HG03060 (cell line): ENCODE measurements at regions not wholly inside any gene's neighbourhood (a gene's known extent, or its start where the extent isn't known, plus 50 kb on each side); places are given as distances from the start of the nearest gene placed in this dataset.

Source experiments
- ATAC-seq: cut with Tn5 transposase; IDR thresholded peaks from one replicate; pipeline ENCODE4 v1.9.1; 2021; ENCODE audit warnings: low read depth, moderate number of reproducible peaks; ENCODE audit not compliant: unreplicated experiment

DNA sequence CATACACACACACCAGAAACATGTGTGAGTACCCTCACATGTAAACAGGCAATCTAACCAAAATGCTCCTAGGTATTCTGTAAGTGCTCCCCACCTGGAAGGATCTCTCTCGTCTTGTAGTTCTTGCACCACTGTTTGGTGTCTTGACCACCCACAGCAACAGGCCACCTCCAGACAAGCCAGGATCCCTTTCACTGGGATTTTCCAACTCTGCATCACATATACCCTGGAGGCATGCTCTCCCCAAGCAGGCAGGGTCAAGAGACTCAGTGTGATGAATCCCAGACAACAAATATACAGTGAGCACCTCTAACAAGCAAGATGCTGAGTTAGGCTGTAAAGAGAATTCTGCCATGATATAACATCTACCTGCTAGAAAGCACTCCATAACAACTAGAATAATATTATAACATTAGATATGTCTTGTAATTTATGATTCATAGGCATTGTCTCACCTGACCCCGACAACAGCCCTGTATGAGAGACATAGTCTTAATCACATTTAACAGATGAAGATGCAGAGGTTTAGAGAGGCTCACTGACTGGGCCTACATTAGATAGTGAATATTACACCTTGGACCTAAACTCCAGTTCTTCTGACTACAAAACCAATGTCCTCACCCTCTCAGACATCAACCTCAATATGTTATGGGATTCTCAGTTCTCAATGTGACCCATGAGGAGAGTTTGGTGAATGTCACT lies 76.5 kb upstream of the BCL6 start:
- no peak for ATAC-seq

DNA sequence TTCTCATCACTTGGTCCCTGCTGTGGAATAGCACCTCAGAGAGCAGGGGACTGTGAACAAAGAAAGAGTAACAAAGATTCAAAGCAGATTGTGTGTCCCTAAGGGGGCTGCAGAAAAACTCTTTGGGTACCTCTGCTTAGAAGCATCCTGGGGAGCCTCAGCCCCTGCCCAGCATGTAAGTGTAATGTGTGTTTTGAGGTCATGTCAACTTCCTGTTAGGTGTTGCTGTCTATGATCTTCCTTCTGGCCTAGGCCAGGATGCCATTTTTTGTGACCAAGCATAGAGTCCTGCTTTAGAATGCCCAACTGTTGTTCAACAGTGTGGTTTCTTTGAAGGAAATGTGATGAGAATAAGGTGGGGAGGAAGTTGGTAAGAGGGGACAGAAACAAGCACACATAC lies 77.1 kb upstream of the BCL6 start:
- ATAC-seq = no peak

DNA sequence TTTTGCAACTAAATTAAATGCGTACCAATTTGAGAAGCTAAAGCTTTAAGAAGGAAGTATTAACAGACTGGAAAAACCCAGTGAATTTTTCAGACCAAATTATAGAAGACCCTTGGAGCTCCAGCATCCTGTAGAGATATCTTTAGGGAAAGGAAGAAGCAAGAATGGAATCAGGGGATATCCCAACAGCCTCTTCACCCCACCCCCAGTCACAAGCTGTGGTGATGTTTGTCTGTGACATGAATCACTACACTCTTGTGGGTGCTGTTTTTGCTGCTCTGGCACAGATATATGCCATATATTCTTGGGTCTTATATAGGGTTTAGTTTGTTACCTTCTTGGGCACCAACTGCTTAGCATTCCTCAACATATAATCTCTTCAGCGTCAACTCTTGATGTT lies 78.5 kb upstream of the BCL6 start:
- no peak for ATAC-seq

DNA sequence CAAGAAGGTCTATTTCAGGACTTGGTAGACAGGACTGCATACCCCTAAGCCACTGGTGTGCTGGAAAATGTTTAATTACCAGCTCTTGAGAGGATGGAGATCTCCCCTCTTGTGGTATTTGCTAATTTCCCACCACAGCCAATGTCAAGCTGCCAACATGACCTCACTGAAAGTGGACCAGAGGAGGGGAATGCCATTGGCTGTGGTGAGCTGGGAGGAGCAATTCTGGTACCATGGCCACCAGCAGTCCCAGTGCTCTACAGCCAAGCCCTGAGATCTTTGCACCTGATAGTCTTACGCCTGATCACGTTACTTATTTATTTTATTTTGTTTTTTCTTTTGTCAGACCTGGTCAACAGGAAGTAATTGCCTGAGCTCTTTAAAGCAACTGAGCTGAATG lies 82.5 kb upstream of the BCL6 start:
- no peak for ATAC-seq

DNA sequence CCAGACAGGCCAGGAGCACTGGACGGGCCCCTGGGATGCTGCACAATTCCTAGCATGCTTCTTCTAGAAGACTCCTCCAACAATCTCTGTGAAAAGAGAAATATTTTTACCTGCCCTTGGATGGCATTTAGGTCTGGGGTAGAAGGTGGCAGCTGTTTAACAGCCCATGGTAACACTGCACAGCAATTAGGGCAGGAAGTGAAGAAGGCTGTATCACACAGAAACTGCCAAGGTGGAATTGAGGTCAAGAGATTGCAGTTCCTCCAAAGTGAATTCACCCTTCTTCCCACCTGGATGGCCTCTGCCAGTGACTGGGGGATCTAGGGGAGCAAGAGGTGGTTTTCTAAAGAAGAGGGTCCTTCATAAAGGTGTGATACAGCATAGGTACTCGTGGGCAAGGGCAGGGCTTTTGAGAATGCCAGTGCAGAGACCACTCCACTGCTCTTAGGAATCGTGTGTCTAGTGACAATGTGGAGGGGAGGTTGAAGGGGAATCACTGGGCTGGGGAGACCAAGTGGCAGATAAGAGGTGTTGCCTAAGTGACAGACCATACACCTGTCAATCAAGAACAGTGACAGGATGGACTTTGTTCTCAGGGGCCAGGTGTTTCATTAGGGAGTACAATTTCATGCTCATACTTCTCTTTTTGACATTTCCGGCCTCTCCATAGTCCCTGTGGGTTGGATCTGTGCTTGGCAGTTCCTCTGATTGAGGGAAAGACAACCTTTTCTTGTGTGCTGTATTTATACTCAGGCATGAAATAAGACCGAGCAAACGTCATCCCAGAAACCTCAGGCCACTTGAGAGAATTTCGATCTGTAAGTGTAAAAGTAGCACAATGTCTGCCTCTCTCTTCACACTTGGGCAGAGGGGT lies 83.5 kb upstream of the BCL6 start:
- ATAC-seq = no peak

DNA sequence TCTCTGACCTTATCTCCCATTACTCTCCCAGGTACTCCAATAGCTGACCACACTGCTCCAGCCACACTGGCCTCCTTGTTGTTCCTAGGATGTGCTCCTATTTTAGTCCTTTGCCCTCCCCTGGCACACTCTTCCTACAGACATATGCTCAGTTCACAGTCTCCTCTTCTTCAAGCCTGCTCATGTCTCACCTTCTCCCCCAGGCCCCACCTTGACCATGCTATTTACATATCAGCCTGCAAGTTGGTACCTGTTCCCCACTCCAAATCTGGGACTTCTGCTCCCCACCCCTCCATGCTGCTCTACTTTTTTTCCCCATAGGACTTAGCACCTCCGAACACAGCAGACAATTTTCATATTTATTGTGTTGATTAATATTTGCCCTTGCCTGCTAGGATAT lies 84.9 kb upstream of the BCL6 start:
- ATAC-seq = no peak

DNA sequence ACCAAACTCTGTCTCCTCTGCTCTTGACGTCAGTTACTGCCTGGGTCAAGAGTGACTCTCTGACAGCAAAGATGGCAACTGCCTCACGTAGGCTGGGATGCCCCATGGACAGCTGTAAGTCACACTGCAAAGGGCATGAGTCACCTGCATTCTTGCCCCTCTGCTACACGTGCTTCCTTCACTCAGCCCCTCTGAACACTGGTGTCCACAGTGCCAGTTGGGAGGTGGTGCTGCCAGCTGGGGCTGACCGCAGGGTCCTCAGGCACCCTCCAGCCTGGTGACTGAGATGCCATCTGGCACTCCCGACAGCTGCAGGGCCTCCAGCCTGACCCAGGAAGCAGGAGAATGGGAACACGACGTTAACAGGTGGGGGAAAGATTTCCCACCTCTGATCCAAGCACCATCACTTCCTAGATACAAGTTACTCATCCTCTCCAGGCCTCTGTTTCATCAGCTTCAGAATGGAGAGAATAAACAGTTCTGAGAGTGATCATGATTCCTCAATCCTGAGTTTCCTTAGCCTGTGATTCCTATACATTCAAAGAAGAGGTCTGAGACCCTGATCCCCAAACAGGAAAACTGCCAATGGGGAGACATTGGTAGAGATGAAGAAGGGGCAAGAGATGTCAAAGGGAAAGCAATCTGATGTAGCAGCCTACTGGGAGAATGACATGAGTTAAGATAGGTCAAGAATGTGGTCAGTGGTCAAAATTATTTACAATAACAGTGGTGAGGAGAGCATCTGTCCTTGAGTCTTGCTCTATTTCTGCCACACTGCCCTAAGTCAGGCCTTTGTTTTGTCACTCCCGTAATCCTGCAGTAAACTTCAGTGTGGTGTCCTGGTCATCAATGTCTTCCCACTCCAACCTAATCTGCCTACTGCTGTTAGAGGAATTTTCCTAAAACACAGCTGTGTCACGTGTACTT lies 86.1 kb upstream of the BCL6 start:
- no peak for ATAC-seq

DNA sequence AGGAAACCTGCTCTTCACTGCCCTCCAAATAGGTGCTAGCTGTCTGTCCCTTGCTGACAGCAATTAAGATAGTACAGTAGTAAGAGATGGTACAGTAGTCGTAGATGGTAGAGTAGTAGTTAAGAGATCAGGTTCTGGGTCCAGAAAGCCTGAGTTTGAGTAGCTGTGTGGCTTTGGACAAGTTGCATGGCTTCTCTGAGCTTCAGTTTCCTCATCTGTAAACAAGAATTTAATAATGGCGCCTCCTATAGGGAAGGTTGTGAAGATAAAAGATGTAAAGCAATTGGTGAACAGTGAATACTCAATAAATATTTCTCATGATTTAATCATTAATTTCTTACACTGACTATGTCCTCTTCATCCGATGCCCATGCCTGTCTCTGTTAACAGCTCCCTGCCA lies 86.9 kb upstream of the BCL6 start:
- no peak for ATAC-seq

DNA sequence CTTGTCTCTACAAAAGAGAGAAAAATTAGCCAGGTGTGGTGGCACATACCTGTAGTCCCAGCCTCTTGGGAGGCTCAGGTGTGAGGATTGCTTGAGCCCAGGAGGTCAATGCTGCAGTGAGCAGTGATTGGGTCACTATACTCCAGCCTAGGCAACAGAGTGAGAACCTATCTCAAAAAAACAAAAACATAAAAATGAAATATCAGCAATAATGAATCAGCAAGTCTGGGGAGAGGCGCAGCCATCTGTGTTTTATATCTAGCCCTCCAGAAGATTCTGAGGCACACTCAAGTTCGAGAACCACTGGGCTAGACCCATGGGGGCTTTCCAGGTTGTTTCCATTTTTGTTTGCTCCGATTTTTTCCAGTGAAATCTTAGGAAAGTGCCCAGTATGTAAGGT lies 88.1 kb upstream of the BCL6 start:
- no peak for ATAC-seq

DNA sequence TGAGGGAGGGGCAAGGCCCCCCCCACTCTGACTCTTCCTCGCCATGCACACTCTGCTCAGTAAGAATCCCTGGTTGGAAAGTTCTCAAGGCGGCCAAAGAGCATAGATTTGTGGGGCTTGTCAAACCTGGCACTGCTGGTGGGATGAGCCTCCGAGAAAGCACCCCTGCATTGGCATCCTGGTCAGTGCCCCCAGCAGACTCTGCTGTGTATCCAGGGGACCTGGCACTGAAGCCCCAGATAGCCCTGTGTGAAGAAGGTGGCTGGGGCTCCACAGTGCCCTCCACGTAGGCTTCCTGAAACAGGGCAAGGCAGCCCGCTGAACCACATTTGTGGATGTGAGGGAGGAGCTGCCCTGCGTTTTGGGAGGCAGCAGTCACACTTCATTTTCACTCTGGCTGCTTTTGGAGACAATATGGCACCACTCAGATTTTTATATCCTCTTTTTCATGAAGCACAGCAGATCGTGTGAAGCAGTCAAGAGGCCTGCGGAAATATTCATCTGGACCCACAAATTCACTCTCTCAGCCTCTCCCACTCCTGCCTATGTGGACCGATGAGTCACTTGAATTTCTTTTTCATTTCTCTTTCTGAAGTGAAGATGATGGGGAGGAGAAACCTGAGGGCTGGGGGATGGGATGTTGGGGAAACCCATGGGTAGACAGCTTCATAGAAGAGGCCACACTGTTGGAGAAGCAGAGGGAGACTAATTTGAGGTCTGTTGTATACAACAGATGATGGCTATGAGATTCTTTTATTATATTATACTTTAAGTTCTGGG lies 88.7 kb upstream of the BCL6 start:
- ATAC-seq = no peak

DNA sequence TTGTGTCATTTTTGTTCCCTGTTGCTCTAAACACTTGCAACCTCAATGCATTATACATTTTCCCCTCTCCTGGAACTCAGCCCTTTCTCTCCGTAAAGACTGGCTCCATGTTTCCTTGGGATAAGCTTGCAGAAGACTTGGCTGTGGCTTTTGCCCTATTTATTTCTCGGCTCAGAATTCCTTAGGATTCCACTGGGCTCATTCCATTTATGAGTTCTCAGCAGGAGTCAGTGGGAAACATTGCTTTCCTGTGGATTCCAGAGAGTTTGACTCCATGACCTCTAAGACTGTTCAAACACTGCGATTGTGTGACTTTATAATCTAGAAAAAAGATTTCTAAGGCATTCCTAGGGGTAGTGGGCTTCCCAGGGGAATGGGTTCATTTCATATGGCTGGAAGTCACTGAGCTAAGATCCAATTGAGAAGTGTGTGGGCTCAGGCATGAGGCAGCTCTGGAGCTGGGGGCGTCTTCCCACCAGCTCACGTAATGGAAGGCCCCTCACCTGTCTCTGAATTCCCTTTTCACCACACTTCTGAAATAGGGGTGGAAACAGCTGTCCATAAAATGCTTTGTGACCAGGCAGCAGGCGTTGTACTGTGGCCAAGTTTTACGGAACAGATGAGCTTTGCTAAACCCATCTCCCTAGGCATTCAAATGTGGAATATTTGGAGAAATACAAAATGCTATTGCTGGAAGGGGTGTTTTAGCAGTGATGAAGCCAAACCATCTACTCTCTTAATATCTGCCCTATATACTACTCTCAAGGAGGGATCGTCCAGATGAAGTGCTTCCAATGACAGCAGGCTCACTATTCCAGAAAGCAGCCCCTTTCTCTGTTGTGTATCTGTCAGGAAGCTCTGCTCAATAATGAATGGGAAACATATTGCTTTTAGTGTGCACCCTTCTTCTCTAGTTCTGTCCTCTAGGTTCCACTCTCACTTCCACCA lies 91.8 kb upstream of the BCL6 start:
- ATAC-seq = no peak

DNA sequence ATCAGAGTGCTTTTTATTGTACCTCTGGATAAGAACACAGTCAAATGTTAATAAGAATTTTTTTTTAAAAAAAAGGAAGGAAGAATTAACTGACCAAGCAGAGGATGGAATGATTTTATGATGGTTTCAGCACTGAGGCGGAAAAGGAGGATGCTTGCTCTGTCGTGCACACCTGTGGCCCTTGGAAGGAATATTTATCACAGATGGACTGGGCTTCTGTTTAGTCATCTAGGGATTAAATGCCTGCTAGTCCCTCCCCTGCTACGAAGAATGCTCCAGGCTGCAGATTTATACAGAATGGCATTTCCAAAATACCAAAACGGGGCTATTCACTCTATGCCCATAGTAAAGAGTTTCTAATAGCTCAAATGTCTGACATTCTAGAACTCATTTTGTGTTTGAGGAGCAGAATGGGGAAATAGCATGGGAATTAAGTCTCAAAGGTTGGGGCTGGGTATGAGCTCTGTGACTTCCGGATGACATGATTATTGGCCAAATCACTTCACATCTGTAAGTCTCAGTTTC lies 92.8 kb upstream of the BCL6 start:
- ATAC-seq = no peak

DNA sequence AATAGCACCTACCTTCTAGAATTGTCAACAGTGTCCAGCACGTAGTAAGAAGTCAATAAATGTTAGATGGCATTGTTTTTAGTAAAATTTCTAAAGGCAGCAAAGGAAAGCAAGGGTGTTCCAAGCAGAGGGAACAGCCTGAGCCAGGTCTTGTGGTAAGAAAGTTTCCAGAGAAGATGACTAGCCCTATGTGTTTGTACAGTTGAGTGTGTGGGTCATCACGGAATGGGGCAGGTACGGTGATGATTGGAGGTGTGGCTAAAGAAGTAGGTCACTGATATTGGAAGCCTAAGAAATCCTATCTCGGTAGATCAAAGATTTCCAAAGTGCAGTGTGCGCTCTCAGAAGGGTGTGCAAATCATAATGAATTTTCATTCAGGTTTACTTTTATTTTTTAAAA lies 94.2 kb upstream of the BCL6 start:
- ATAC-seq = no peak

DNA sequence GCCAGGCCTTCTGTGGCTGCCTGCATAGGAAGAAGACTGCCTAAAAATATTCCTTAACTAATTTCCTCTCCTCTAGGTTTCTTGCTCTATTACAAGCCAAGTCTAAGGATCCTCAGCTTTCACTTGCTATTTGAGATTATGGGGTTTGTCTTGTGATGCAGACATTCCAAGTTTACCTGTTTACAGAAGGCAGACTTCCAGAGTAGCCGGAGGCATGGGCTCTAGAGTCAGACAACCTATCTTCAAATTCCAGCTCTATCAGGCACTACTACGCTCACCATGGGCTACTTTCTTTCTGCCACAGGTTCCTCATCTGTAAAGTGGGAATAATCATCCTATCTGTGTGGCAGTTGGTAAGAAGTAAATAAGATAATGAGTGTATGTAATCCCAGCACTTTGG lies 95.6 kb upstream of the BCL6 start:
- ATAC-seq = no peak

DNA sequence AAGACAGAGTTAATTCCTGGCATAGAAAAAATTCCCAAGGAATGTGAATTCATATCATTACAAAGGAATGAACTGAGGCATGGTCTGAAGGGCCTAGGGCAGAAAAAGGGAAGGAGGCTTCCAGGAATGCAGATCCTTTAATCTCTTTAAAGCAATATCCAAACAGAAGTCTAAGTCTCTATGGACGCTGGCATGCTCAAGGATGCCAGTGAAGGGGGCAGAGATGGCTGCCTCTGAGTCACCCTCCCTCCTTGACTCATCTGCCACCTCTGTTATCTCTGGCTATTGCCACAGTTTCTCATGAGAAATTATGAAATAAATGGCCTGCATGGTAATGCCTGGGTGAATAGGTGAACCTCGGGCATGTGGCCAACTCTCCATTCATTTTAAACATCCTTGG lies 96.3 kb upstream of the BCL6 start:
- no peak for ATAC-seq

DNA sequence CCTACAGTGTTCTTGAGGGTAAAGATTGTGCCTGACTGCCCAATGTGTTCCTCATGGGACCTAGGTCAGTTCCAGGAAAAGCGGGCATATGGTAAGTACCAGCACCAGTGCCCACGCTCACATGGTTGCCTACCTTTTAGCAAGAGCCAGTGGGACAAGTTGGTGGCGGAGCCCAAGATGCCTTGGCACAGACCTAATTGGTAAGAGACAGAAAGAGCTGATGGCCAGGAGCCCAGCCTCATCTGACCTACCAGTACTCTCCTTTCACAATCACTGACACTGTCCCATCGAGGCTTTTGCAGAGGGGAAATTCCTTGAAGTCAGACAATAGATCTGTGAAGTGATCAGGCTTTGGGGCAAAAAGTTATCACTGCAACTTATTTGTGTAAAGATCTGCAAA lies 98.4 kb upstream of the BCL6 start:
- ATAC-seq = no peak

DNA sequence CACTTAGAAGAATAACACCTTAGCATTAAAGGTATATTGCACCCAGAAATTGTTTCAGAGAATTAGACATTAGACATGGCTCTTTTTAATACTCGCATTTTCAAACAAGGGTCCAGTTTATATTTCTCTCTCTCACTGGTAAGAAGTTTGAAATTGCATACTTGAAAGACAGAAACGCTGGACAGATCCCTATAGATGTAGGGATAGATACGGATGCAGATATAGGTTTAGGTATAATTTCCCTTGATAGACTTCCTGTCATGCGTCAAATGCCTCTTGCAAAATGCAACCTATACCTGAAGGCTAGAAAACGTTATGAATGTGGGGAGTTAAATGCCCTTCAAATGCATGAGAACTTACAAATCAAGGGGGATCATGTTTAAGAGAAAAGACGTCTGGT lies 99.4 kb upstream of the BCL6 start:
- no peak for ATAC-seq

DNA sequence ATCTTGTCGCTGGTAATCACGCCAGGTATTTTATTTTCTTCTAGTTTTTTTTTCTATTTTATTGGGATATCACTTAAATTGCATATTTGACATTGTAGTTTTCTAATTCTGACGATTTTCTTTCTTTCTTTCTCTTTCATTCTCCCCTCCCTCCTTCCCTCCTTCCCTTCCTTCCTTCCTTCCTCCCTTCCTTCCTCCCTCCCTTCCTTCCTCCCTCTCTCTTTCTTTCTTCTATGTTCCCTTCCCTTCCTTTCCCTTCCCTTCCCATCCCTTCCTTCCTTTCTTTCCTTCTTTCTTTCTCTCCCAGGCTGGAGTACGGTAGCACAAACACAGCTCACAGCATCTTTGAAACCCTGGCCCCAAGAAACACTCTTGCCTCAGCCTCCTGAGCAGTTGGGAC lies 100.6 kb upstream of the BCL6 start:
- ATAC-seq = no peak

DNA sequence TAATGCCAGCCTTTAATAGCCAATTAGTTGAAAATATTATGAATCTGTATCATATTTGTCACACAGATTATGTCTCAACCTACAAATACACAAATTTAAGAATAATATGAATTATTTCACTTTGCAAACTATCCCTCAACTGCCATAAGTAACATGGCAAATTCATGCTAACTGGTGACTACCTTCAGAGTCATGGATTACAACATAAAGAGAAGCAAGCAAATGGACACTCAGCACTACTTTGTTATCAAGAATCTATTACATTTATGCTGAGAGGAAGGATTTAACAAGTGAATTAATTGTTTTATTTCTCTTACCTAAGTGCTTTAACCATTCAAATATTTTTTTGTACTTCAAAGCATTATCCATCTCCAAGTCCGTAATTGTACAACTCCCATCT lies 103.1 kb upstream of the BCL6 start:
- ATAC-seq = no peak
